HL-60 (cell line): ENCODE measurements at regions not wholly inside any gene's neighbourhood (a gene's known extent, or its start where the extent isn't known, plus 50 kb on each side); places are given as distances from the start of the nearest gene placed in this dataset.

ENCODE experiments used
- DNase-seq, 2 experiments: peaks; one replicate each; pipeline ENCODE4 v3.0.0-alpha.2; 2010 to 2020; ENCODE audit warnings: low read depth in 1 of 2, low spot score in 1 of 2
- H3K27ac ChIP-seq: fragments of 250-450 bp; sonication (Bioruptor Pico); replicated peaks from 2 replicates; pipeline ENCODE4 v1.5.1; 2020; ENCODE audit warnings: mild to moderate bottlenecking, moderate library complexity
- H3K27me3 ChIP-seq: fragments of 250-450 bp; sonication (Bioruptor Pico); 2 replicates; pipeline ENCODE4 v1.5.1; 2021; ENCODE audit warnings: mild to moderate bottlenecking, moderate library complexity; ENCODE audit not compliant: insufficient read depth, poor library complexity, severe bottlenecking
- H3K4me3 ChIP-seq: replicated peaks from 2 replicates; pipeline ENCODE4 v1.5.1; 2011; ENCODE audit warnings: mild to moderate bottlenecking, control low read depth, low read length; ENCODE audit not compliant: insufficient read depth
- GABPA ChIP-seq: IDR thresholded peaks from 2 replicates; pipeline ENCODE4 v1.6.1; 2012; ENCODE audit warnings: low read depth
- POLR2AphosphoS5 ChIP-seq: IDR thresholded peaks from 2 replicates; pipeline ENCODE4 v1.6.1; 2012; ENCODE audit warnings: low read depth
- SPI1 ChIP-seq: IDR thresholded peaks from 2 replicates; pipeline ENCODE4 v1.6.1; 2012; ENCODE audit warnings: low read depth, mild to moderate bottlenecking, borderline replicate concordance
- TF ChIP-seq, protein P1 (sequence below): IDR thresholded peaks from 2 replicates; pipeline ENCODE4 v1.6.1; 2012; ENCODE audit warnings: low read depth; ENCODE audit not compliant: insufficient replicate concordance
- TF ChIP-seq, protein P2 (sequence below): IDR thresholded peaks from one replicate; pipeline ENCODE4 v1.5.1; 2011; ENCODE audit warnings: low read length, control low read depth, inconsistent platforms; ENCODE audit not compliant: insufficient read depth

DNA sequence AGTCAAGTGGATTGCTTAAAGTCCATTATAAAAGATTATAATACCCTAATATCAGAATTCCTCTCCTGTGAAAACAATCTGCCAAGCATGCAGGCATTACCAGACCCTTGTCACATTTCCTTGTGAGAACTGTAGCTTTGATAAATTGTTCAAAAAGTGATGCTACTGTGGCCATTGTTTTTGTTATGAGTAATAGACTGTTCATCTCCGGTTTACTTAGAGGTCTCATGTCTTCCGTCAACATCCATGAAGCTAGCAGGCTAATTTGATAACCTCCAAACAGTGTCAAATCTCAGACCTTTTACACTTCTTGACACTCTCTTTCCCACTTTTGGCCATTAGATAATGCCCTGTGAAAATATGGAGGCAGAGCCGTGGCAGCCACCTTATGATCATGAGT is 342.7 kb downstream of the CPS1 start:
- Histone ChIP-seq H3K27me3 (no peaks in the 10 kb centered on the region), H3K27ac (no peak overlapping the region), H3K4me3 (no peak overlapping the region)
- DNase-seq = no peak
- TF ChIP-seq, protein P1, sequence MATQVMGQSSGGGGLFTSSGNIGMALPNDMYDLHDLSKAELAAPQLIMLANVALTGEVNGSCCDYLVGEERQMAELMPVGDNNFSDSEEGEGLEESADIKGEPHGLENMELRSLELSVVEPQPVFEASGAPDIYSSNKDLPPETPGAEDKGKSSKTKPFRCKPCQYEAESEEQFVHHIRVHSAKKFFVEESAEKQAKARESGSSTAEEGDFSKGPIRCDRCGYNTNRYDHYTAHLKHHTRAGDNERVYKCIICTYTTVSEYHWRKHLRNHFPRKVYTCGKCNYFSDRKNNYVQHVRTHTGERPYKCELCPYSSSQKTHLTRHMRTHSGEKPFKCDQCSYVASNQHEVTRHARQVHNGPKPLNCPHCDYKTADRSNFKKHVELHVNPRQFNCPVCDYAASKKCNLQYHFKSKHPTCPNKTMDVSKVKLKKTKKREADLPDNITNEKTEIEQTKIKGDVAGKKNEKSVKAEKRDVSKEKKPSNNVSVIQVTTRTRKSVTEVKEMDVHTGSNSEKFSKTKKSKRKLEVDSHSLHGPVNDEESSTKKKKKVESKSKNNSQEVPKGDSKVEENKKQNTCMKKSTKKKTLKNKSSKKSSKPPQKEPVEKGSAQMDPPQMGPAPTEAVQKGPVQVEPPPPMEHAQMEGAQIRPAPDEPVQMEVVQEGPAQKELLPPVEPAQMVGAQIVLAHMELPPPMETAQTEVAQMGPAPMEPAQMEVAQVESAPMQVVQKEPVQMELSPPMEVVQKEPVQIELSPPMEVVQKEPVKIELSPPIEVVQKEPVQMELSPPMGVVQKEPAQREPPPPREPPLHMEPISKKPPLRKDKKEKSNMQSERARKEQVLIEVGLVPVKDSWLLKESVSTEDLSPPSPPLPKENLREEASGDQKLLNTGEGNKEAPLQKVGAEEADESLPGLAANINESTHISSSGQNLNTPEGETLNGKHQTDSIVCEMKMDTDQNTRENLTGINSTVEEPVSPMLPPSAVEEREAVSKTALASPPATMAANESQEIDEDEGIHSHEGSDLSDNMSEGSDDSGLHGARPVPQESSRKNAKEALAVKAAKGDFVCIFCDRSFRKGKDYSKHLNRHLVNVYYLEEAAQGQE = no peak
- TF ChIP-seq SPI1 (no peak), GABPA (no peak), POLR2AphosphoS5 (no peak)
- TF ChIP-seq, protein P2, sequence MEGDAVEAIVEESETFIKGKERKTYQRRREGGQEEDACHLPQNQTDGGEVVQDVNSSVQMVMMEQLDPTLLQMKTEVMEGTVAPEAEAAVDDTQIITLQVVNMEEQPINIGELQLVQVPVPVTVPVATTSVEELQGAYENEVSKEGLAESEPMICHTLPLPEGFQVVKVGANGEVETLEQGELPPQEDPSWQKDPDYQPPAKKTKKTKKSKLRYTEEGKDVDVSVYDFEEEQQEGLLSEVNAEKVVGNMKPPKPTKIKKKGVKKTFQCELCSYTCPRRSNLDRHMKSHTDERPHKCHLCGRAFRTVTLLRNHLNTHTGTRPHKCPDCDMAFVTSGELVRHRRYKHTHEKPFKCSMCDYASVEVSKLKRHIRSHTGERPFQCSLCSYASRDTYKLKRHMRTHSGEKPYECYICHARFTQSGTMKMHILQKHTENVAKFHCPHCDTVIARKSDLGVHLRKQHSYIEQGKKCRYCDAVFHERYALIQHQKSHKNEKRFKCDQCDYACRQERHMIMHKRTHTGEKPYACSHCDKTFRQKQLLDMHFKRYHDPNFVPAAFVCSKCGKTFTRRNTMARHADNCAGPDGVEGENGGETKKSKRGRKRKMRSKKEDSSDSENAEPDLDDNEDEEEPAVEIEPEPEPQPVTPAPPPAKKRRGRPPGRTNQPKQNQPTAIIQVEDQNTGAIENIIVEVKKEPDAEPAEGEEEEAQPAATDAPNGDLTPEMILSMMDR = no peak

DNA sequence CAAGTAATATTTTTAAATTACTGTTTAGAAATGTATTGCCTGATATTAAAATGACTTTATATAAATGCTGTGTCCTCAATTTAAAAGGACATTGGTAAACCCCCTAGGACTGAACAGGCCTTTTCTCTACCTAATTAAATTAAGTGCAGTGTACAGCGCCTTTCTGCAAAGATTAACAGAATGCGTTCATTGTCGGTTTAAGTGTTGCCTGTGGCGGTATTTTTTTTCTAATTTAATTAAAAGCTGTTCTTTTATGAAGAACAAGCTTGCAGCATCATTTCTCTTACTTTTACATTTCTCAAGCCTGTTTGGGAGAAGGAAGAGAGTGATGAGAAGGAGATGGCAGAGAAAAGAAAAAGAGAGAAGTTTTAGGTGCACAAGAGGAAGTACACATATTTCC is 344.9 kb downstream of the CPS1 start:
- Histone ChIP-seq H3K27ac (no peak overlapping the region), H3K27me3 (no peaks in the 10 kb centered on the region), H3K4me3 (no peak overlapping the region)
- TF ChIP-seq GABPA = no peak
- no peak for TF ChIP-seq SPI1
- no peak for TF ChIP-seq POLR2AphosphoS5
- TF ChIP-seq, protein P2 = no peak
- TF ChIP-seq, protein P1 = no peak
- DNase-seq = no peak

DNA sequence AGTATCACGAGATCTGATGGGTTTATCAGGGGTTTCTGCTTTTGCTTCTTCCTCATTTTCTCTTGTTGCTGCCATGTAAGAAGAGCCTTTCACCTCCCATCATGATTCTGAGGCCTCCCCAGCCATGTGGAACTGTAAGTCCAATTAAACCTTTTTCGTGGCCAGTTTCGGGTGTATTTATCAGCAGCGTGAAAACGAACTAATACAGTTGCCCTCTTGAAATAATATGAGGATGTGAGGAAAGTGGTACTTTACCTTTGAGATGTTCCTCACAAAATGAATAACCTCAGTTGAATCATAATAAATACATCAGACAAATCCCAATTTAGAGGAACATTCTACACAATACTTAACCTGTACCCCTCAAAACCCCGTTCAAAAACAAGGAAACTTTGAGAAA is 356.4 kb downstream of the CPS1 start:
- DNase-seq = no peak
- no peaks in the 10 kb centered on the region for H3K27me3 ChIP-seq
- no peak for TF ChIP-seq SPI1
- TF ChIP-seq, protein P1 = no peak
- no peak for TF ChIP-seq GABPA
- TF ChIP-seq, protein P2 = no peak
- TF ChIP-seq POLR2AphosphoS5 = no peak
- no peak overlapping the region for H3K4me3 ChIP-seq
- no peak overlapping the region for H3K27ac ChIP-seq
